GM21786 (cell line): ENCODE measurements at regions not wholly inside any gene's neighbourhood (a gene's known extent, or its start where the extent isn't known, plus 50 kb on each side); places are given as distances from the start of the nearest gene placed in this dataset.

Experiments used
- ATAC-seq: cut with Tn5 transposase; IDR thresholded peaks from one replicate; pipeline ENCODE4 v1.9.1; 2021; ENCODE audit not compliant: unreplicated experiment

DNA sequence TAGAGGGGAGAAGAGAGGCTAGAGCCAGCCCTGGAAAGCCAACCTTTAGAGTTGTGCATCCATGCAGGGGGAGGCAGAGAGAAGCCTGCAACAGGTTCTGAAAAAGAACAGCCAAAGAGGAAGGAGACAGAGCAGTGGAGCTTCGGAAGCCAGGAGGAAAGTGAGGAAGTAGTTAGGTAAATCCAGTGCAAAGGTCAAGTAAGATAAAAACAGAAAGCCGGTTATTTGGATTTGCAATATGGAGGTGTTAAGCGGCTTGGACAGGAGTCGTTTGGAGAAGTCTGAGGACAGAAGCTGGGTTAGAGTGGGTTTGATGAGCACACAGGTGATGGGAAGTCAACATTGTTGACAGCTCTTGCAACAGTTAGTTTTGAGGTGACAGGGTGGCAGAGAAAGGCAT is 53.5 kb upstream of the FLT1 start:
- no peak for ATAC-seq

DNA sequence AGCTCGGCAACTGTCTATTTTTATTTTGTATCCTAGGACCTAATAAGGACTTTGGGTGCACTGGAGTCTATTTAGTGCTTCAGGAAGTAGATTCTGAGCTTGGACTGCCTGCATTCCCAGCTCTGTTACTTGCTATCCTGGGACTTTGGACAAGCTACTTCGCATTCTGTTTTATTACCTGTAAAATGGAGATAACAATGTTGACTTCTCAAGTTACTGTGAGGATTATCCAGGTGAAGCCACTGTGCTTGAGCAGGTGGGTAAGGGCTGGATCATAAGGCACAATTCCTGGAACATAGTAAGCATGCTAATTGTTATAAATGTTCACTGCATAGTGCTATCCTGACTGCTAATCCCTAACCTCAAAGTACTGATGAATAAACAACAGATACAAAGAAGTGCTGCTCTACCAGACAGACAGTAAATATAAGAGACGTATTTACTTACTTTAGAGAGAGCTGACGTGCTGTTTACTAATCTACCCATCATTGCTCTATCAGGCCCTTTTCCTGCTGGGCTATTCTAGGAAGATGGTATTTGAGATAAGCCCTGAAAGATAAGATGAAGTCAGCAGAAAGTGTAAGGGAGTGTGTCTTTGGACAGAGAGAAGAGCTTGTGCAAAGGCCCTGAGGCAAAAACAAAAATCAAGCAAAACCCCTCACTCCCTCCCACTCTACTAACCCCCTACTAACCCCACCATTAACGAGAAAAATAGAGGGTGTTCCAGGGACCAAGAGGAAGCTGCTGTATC is 50.8 kb upstream of the FLT1 start:
- no peak for ATAC-seq
